HG02870 (cell line): ENCODE measurements at regions not wholly inside any gene's neighbourhood (a gene's known extent, or its start where the extent isn't known, plus 50 kb on each side); places are given as distances from the start of the nearest gene placed in this dataset.

Experiments used
- ATAC-seq: cut with Tn5 transposase; IDR thresholded peaks from one replicate; pipeline ENCODE4 v1.9.1; 2021; ENCODE audit warnings: mild to moderate bottlenecking, moderate library complexity; ENCODE audit not compliant: unreplicated experiment

DNA sequence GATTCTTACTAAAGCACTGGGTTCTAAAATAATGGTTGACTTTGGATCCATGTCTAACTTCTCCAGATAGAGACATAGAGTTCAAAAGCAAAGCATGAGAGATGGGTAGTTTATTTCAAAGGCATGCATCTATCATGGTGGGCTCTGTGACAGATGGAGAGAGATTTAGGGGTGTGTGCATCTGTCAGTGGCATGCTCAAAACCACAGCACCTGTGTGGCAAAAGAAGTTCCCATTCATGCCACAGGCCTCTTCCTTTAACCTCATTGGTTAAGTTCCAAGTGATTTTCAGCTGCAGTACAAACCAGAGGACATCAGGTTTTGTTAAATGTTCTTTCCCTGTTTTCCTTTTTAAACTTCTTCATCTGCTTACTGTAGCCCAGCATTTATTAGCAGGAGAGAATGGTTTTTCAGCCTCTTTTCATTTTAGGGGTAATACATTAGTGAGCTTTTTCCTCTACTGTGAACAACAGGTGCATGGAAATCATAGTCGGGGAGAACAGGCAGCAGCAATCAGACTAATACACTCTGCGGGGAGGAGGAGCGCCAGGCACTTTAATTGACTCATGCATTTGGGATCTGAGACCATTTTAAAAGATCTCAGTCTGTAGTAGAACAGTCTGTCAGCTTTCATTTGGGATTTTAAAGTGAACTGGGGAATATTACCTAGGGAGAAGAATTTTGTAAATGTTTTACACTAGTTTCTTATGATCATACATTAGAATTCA is 52.4 kb upstream of the UPP2 start:
- no peak for ATAC-seq

DNA sequence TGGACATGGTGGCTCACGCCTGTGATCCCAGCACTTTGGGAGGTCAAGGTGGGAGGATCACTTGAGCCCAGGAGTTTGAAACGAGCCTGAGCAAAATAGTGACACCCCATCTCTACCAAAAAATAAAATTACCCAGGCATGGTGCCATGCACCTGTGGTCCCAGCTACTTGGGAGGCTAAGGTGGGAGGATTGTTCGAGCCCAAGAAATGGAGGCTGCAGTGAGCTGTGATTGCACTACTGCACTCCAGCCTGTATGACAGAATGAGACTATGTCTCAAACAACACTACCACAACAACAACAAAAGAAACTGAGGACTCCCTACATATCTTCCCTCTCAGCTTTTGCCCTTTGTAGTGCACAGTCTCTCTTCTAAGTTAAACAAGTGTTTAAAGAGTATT is 53.3 kb upstream of the UPP2 start:
- ATAC-seq: no peak

DNA sequence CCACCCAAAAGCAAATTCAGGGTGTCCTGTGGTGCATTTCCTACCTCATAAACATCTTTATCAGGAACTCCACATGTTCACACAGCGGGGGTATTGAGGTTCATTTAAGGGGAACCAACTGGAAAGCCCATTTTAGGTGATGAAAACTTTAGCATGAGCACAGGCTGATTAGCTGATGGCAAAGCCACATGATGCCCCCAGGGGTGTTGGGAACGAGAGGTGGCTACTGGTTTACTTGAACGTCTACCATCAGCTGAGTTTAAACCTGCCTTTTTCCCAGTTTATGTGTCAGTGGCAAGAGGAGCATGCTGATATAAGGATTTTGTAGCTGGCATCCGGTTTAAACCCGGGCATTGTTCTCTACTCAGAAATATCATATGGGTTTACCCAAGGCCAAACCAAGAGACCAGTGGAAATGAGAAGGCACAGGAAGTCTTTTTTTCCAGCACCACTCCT is 54.5 kb upstream of the UPP2 start:
- ATAC-seq: no peak

DNA sequence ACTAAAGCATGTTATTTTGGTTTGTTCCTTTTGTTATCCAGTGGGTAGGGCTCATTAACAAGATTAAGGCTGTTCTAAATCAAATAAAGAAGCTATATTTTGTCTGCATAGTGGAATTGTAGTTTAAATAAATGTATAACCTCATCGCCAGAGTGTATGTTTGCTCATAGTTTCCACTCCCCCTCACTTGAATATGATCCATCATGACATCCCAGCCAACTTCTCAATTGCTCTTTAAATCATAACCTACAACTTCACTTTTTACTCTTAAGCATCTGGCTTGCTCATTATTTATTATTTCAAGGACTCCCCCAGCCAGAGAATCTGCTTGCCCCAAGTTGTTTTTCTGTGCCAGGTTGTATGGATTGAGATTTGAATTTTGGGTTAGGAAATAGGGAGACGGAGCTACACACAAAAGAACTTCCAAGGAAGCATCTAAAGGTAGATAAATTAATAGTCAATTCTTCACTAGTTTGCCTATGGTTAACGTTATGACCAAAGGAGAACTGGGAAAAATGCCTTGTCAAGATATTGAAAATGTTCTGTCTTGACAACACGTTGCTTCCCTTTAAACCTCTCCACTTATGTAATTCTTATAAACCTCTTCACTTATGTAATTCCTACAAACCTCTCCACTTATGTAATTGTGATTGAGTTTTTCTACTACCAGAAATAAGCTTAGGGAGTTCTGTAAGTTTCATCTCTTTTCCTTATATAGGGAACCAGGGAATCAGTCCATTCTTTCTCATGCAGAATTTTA is 55.4 kb upstream of the UPP2 start:
- ATAC-seq: no peak

DNA sequence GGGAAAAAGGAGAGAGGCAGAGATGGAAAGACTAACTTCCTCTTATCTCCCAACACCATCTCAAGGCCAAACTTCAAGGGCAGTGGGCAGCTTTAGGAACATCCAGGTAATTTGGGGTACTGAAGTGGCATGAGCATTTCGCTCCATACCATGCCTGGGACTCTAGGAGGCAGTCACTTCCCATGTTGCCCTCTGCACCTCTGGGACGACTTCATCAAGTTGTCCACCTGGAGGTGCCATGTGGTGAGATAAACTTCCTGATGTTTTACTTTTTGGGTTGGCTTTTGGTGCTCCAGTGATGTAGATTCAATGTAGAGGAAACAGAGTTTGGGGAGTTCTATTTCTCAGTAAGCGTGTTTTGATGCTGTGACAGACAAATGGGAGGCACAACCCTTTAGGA is 56.3 kb upstream of the UPP2 start:
- ATAC-seq: no peak

DNA sequence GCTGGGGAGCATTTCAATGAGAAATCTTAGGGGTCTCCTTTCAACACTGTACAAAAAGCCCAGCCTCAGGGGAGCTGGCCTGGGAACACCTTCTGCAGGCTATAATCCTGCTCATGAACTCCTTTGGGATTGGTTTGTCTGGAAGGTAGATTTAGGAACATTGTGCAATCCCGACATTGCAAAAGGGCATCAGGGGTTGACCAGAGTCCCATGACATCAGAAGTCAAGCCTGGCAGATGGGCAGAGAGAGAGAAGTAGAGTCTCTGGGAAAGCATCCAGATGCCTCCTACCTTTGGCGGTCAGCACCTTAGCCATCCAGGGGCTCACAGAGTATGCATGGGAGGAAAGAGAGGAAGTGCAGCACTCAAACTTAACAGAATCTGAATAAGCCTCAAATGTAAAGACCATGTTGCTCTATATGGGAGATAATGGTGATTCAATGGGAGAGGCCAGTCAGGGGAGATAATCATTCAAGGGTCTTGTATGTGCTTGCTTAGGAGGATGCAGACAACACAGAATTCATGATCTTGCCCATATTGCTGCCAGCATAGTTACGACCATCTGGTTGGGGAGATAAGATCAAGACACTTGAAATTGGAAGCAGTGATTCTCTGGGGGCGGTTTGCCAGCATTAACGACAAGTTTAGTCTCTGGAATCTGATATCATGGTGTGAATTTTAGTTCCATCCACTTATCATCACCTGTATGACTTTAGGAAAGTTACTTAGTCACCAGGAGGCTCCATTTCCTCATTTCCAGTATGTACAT is 58.3 kb upstream of the UPP2 start:
- no peak for ATAC-seq

DNA sequence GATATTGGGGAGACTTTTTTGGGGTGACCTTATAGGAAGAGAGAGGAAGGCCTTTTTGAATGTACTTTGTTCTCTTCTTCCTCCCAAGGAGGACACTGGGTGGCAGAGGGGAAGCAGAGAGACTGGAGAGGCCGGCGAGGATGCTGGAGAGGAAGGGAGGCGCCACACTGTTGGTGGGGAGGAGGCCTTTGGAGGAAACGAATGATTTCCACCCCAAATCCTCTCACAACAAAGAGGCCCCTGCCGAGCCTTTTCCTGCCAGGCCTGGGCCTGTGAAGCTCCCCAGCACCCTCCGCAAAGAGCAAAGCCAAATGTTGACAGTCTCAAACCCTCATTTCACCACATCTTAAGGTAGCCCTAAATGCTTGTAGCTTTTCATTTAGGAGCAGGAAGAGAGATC is 59.0 kb upstream of the UPP2 start:
- ATAC-seq: no peak

DNA sequence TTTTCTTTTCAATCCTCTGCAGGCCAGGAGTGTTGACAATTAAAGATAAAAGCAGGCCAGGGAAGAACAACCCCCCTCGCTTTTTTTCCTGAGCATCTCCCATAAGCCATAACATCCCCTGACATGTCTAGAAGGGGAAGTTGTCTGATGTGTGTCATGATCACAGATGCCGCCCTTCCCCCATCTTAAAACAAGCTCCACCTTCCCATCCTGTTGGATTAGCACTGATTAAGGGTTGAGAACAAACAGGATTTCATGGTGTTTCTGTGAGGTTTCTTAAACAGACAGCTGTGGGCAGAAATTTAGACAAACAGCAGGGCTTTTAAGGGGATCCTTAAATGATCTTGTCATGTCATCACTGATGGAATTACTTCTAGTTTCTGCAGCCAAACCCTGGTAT is 59.4 kb upstream of the UPP2 start:
- ATAC-seq: no peak

DNA sequence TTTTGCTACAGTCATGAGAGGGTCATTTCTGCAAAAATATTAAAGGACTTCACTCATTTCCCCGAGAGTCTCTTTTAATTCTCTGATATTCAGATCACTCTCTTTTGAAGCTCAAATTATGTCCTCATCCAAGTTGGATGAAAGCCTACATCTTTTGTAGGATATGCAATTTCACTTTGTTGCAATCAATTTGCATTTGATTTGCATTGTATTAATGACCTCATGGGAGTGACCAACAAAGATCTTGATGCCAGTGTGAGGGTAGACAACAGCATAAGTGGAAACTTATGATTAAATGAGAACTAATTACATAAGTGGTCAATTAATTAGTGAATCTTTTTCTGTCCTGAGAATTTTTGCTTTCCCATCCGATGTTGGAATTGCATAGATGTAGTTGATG is 60.3 kb upstream of the UPP2 start:
- no peak for ATAC-seq

DNA sequence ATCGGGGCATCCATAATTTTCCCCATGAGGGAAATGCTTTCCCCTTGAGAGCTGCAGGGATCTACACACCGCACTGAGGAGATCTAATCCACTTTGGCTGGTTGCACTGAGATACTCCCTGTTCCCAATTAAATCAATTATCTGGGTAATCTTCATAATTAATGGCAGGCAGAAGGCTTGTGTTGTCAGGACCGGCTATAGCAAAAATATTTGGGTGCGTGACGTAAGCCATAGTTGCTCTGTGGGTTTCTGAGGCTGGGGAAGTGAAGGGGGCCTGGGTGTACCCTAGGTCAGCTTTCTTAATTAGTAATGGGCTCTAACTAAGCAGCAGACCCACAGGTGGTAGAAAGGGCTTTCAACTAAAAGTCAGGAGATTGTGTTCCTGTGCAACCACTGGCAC is 62.8 kb upstream of the UPP2 start:
- ATAC-seq: no peak

DNA sequence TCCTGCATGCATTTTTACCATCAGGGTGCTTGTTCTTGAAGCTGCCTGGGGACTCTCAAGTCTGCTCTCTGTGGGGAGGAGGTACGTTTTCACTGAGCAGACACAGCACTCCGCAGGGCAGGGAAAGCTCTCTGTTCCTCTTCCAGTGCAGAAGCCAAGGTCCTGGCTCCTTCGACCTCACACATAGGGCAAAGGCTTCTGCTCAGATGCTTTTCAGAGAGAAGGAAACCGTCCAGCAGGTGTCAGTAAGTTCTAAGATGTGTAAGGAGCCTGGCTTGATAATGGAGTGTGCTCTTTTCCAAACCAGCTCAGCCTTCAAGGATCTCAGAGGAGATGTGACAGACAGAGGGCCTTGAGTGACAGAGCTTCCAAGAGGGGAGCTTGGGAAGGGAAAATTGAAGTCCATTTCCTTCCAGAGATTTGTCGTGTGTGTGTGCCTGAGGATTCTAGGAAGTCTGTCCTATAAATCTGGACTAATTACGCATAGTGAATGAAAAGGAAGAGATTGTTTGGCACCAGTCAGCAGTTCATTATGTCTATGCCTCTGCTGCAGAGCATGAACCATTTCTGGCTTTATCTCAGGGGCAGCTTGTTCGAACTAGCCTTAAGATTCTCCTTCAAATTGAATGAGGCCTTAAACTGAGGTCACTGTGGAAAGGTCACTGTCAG is 67.3 kb upstream of the UPP2 start:
- peak; percentile 45 for ATAC-seq

DNA sequence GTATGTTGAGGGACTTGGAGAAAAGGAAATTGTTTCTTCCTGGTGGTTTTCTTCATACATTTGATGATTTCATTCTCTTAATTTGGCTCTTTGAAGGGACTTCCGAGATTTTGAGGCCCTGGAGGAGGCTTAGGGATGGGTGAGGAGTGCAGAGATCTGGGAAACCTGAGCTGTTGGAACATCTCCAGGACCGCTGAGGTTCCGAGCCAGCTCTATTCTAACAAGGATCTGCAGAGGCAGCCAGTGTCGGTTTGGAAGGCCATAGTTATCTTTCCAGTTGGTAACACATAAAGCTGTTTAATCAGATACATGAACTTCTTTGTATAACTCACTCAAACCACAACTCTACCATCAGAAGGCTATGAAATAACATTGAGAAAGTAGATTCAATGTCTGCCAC is 70.3 kb upstream of the UPP2 start:
- ATAC-seq: no peak

DNA sequence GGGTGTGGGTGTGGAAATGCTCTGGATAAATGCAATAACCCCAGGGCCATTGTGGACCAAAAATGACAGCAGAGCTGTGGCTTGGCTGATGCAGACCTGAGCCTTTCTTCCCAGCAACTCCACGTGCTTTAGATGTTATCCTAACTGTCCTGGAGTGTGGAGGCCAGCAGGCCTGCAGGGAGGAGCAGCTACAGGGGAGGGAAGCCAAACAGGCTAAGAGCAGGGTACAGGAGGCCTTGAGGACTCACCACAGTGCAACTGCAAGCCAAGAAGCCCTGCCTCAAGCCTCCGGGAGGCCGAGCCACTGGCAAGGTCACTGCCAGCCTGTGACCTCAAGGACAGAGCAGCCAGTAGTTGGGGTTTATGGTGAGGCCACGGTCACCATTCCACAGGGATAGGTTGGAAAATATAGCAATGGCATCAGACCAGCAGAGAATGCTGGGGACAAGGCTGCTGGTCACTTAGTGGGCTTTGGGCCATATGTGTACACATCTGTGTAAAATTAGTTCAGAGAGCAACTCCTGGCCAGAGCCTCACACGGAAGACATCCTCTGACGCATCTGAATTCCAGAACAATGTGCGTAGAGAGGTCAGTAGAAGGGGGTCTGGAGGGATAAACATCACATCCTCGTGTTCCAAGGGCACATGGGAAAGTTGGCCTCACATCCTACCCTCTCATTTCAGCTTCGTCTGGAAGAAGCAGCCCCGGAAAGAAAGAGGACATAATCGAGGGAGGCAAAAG is 76.2 kb upstream of the UPP2 start:
- ATAC-seq: no peak

DNA sequence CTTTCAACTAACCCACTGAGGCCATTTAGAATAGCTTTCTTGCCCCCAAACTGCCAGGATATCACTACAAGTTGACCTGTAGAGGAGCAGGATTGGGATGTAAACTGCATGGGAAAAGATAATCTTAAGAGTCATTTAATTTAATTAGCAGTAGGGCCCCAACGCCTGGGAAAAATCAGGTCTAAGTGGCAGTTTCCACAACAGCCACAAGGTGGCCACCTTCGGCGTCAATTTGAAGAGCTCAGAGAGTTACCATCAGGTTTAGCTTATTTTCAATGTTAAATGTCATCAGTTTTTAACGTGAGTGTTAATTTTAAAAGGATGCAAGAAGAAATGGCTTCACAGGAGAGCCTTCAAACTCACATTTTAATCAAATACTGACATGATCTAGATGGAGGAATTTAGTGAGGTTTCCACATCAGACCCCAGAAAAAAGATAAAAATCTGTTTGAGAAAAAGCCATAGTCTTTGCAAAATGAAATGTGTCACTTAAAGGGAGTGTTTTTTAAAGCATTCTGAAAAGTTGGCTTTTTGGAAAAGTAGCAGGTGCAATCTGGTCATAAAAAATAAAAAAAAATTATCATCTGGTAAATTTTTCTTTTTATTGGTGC is 77.3 kb upstream of the UPP2 start:
- peak; percentile 76 for ATAC-seq

DNA sequence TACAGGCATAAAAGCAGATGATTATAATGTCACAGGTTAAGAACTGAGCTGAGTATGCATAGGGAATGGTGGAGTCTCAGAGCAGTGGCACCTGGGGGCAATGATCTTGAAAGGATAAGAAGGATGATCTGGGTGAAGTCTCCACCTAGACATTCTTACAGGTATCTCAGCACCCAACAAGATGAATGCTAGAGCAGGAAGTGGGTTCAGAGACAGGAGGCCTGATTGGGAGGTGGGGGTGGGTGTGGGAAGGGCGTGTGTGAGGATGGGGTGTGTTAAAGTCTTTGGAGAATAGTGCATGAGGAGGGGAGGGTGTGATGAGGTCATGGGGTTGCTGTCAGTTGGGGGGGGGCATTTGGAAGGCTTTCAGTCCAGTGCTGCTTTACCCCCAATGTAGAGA is 78.8 kb upstream of the UPP2 start:
- ATAC-seq: no peak

DNA sequence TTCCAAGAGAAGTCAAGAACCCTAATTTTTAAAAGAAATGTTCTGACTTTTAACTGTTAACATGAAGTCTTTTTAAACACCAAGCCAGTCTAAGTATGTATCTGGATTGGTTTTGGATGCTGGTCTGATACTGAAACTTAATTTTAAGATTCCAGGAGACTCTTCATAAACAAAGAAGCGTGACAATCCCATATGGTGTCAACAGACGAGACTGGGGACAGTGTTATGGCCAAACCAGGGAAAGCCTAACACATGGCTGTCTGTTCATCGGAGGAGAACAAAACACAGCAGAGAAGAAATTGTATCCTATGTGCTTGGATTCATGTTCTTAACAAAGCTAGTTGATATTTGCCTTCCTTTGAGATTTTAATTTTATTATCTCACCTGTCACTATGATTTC is 80.5 kb upstream of the UPP2 start:
- no peak for ATAC-seq

DNA sequence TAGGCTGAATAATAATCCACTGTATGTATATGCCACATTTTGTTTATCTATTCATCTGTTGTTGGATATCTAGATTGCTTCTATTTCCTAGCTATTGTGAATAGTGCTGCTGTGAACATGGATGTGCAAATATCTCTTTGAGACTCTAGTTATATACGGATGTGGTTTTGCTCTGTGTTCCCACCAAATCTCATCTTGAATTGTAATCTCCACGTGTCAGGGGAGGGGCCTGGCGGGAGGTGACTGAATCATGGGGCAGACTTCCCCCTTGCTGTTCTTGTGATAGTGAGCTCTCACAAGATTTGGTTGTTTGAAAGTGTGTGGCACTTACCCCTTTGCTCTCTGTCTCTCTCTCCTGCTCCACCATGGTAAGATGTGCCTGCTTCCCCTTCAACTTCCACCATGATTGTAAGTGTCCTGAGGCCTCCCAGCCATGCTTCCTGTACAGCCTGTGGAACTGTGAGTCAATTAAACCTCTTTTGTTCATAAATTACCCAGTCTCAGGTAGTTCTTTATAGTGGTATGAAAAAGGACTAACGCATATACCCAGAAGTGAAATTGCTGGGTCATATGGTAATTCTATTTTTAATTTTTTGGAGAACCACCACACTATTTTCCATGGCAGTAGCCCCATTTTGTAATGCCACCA is 86.1 kb upstream of the UPP2 start:
- no peak for ATAC-seq

DNA sequence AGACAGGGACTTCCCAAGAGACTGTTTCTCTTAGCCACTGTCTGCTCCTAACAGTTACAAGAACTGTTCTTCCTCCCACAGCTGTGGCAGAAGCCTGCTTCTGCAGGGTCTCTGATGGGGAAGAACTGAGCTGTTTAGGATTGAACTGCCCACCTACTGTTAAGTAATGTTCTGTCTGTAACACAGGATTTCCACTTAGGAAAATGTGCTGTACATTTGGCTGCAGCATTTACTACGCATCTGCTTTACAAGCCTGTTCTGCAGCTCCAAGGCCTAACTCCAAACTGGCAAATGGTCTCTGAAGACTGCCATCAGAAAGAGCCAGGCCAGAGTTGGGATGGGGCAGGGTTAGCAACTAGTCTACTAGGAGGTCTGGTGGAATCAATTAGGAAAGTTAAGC is 87.8 kb upstream of the UPP2 start:
- no peak for ATAC-seq

DNA sequence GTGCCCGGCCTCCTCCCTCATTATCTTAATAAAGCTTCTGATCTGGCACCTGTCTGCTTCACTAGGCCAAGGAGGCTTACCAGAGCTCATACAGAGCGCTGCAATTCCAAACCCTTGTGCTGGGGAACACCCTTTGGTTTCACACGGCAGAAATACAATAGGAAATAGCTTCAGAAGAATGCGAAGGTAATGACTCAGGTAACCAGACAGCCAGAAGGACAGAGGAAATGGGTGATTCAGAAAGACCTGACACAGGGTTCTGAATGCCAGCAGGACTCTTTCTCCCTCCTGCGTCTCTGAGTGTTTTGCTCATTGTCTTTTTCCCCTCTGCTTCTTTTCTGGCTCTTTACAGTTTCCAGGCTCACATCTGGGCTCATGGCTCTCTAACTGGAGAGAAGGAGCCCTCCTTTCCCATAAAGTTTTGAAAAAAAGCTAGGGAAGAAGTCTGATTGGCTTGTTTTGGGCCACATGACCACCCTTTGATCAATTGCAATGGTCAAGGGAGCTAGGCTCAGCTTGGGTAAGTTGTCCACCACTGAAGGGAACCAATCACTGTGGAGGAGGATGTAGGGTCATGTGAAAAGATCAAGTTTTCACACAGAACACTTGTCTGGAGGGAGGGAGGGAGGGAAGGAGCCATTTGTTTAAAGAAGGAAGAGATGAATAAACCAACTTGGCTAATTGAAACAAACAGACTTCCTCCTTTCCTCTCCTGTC is 90.5 kb upstream of the UPP2 start:
- ATAC-seq: no peak
